HFF-Myc (cell line): ENCODE measurements at regions not wholly inside any gene's neighbourhood (a gene's known extent, or its start where the extent isn't known, plus 50 kb on each side); places are given as distances from the start of the nearest gene placed in this dataset.

ENCODE experiments used
- DNase-seq: peaks from one replicate; pipeline ENCODE4 v3.0.0-alpha.2; 2011; ENCODE audit warnings: low read depth; ENCODE audit errors: extremely low read depth
- H3K4me3 ChIP-seq: replicated peaks from 2 replicates; pipeline ENCODE4 v1.5.1; 2011; ENCODE audit warnings: low read depth, mild to moderate bottlenecking, control low read depth, low read length
- TF ChIP-seq, protein P1 (sequence below): IDR thresholded peaks from 2 replicates; pipeline ENCODE4 v1.5.1; 2012; ENCODE audit warnings: mild to moderate bottlenecking, low read depth, low read length, control low read depth; ENCODE audit errors: missing control alignments

DNA sequence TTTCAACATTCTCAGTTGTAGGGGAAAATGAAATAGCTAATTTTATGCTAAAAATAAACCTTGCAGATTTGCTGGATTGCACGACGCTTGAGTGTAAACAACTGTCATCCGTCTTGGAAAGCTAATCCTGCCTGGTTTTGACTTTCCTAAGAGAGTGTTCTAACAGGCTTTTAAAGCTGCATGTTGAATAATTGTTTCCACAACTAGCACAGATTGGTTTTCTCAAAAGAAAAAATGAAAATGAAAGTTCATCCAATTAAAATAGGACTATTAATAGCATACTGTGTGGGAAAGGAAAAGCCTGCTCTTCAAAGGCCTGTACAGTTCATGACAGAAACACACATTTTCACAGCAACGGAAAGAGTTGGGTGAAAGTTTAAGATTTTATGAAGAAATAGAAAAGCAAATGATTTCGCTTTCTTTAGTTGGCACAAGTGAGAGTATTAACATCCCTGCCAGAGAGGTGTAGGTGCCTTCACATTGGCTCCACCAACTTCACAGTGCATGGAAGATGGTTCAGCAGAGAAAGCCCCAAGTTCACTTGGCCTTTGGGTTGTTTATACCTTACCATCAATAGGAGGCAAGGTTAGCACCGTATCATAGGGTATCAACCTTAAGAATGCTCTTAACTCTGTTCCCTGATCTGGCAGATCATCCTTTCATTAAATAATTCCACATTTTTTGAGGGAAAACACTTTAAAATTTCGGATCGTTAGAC is 140.0 kb upstream of the GUCY1A1 start:
- TF ChIP-seq, protein P1, sequence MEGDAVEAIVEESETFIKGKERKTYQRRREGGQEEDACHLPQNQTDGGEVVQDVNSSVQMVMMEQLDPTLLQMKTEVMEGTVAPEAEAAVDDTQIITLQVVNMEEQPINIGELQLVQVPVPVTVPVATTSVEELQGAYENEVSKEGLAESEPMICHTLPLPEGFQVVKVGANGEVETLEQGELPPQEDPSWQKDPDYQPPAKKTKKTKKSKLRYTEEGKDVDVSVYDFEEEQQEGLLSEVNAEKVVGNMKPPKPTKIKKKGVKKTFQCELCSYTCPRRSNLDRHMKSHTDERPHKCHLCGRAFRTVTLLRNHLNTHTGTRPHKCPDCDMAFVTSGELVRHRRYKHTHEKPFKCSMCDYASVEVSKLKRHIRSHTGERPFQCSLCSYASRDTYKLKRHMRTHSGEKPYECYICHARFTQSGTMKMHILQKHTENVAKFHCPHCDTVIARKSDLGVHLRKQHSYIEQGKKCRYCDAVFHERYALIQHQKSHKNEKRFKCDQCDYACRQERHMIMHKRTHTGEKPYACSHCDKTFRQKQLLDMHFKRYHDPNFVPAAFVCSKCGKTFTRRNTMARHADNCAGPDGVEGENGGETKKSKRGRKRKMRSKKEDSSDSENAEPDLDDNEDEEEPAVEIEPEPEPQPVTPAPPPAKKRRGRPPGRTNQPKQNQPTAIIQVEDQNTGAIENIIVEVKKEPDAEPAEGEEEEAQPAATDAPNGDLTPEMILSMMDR, result no peak

DNA sequence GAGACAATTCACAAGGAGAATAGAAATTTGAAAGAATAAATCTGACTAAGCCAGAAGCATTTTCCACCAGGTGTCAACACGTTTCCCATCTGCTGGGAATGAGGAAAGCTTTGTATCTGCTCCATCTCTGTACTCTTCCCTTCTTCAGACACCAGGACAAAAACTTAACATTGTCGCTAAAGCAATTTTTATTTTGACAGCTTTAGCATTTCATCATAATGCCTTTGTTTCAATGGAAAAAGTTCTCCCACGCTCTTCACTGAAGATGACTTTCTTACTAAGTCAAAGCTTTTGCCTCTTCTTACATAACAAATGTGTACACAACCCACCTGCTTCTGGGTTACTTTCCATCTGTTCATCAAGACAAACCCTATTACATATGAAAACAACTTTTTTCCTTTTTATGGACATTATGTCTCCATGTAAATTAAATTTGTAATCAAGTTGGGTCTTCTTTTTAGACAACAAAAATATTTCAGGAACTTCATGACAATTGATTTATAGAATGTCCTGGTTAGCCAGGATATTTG is 141.7 kb upstream of the GUCY1A1 start:
- no peak overlapping the region for H3K4me3 ChIP-seq

More for the DNA sequence above, 140.0 kb upstream of the GUCY1A1 start:
- no peak for DNase-seq
- H3K4me3 ChIP-seq, result no peak overlapping the region

DNA sequence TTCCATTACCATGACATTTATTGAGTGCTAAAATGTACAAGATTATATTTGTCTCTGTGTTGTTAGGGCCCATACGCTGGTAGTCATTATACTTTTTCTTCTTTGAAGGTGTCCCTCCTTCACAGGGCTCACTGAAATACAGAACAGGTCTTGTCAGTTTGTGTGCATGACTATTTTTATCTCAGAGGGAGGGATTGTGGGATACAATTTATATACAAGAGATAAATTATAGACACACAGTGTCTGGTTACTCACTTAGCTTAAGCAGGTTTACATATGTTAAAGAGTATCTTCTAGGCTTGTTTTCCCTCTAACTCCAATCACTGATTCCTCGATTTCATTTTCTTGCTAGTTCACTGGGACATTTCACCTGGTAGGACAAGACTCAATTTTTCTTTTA is 143.3 kb upstream of the GUCY1A1 start:
- no peak overlapping the region for H3K4me3 ChIP-seq
- DNase-seq, result no peak
- TF ChIP-seq, protein P1, result no peak

More for the DNA sequence above, 141.7 kb upstream of the GUCY1A1 start:
- no peak for DNase-seq
- TF ChIP-seq, protein P1, result no peak

DNA sequence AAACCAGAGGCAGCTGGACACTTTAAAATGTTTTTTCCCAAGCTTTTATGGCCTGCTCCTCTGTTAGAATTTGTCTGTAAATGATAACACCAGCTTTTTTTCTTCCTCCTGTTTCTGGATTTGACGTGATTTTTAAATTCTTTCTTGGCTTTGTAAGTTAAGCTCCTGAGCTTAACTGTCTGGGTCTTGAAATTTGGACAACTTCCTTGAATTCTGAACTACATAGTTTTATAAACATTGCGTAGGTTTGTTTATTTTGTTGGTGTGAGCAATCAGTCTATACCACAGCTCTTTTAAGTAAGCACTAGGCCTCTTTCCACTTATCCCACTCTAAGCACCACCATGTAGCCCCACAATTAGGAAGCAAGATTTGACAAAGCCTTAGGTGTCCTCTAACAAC is 144.4 kb upstream of the GUCY1A1 start:
- H3K4me3 ChIP-seq, result no peak overlapping the region
- TF ChIP-seq, protein P1, result no peak
- no peak for DNase-seq

DNA sequence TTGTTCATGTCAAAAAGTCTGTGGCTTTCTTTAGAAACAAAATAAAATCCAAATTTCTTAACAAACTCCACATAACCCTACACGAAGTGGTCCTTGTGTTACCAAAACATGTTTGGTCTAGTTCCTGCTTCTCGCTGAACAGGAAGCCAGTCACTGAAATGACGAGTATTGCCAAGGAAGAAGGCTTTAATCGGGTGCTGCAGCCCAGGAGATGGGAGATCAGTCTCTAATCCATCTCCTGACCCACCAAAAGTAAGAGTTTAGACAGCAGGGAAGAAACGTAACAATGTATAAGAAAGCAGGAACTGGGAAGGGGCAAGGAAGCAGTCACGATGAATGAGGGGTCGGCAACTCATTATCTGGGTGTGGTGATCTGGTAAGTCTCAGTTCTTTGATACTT is 144.6 kb upstream of the MAP9 start:
- TF ChIP-seq, protein P1, result no peak
- no peak for DNase-seq
- no peak overlapping the region for H3K4me3 ChIP-seq

DNA sequence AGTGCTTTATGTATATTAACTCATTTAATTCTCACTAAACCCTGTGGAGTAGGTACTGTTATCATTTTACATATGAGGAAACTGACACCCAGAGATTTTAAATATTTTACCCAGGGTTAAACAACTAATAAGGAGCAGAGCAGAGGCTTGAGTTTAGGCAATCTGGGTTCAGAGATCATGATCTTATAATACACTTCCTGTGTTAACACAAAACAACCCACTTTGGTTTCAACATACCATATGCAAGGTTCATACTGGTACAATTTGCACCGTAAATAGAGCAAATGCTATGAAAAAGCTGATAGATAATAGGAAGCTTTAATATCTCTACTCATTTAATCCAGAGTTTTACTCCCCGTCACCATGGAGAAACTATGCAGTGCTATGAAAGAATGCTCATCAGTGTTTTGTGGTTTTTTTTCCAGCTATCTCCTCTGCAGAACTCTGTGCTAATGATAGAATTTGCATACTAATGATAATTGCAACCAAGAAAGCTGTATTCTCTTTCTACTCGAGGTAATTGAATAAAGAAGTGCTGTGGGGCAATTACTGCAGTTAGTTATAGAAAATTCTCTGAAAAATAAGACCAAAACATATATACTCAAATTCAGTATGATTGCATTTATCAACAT is 138.8 kb upstream of the MAP9 start:
- H3K4me3 ChIP-seq, result no peak overlapping the region
- TF ChIP-seq, protein P1, result no peak
- DNase-seq, result no peak

DNA sequence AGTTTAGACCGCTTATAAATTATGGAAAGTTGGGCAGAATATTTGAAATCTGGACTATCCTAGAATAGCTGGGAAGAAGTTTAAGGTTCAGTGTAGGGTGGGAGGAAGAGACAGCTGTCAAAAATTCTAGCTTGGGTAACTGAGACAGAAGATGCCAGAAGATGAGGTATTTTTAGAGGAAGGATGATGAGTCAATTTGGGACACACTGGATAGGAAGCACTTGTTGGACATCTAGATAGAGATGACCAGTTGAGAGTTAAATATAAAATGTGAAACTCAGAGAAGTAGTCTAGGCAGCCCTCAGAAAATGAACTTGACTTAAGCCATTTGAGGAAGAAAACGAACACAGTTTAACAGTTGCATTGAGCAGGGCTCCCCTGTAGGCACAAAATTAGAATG is 137.9 kb upstream of the MAP9 start:
- TF ChIP-seq, protein P1, result no peak
- no peak for DNase-seq
- no peak overlapping the region for H3K4me3 ChIP-seq
